B cell (primary cell): ENCODE measurements at regions not wholly inside any gene's neighbourhood (a gene's known extent, or its start where the extent isn't known, plus 50 kb on each side); places are given as distances from the start of the nearest gene placed in this dataset.

Experiments
- ATAC-seq: fragments of 200-7000 bp; cut with Tn5 transposase; one replicate; pipeline ENCODE4 v1.10.0; 2021; ENCODE audit warnings: low read depth, mild to moderate bottlenecking, moderate number of reproducible peaks, moderate library complexity
- CTCF ChIA-PET: fragments of 350-600 bp; sonication (Branson Sonifier 250); formaldehyde crosslinking; loops from one replicate; lab custom pipeline; 2021; ENCODE audit warnings: antibody characterized with exemption, inconsistent platforms; lab: Charles Lee
- POLR2A ChIA-PET: fragments of 350-600 bp; sonication (Branson Sonifier 250); formaldehyde crosslinking; loops from one replicate; lab custom pipeline; 2021; ENCODE audit warnings: antibody characterized with exemption; lab: Charles Lee
- DNase-seq: peaks from one replicate; pipeline ENCODE4 v3.0.0; 2013
- H2AFZ ChIP-seq: 2 replicates; pipeline ENCODE4 v1.6.1; 2012; ENCODE audit warnings: mild to moderate bottlenecking, low read depth, low read length; ENCODE audit not compliant: insufficient read depth, poor library complexity, severe bottlenecking
- H3K27ac ChIP-seq, 2 donors: 1 replicate in 1 of 2; 2 replicates in 1 of 2; pipeline ENCODE4 v1.5.1; 2012 to 2013; ENCODE audit warnings: low read length in 2 of 2, mild to moderate bottlenecking in 2 of 2, moderate library complexity in 1 of 2
- H3K27me3 ChIP-seq, 4 experiments: fragments of 200-600 bp in 1 of 4; sonication (generic) in 1 of 4; replicated peaks in 1 of 4; 1 replicate in 2 of 4; 2 replicates in 2 of 4; pipeline versions ENCODE4 v1.6.1 to v1.7.0; 2013 to 2016; ENCODE audit warnings: low read length in 3 of 4, mild to moderate bottlenecking in 2 of 4, mixed read lengths in 1 of 4, moderate library complexity in 1 of 4; ENCODE audit not compliant: insufficient read depth in 4 of 4, control insufficient read depth in 3 of 4; ENCODE audit errors: control extremely low read depth in 1 of 4
- H3K36me3 ChIP-seq, 2 experiments: replicated peaks in 1 of 2; 1 replicate in 1 of 2; 2 replicates in 1 of 2; pipeline versions ENCODE4 v1.6.1 to v1.7.1; 2013; ENCODE audit warnings: low read length in 1 of 2; ENCODE audit not compliant: insufficient read depth in 2 of 2, control insufficient read depth in 1 of 2; ENCODE audit errors: control extremely low read depth in 1 of 2, extremely low read depth in 1 of 2
- H3K4me1 ChIP-seq, 2 donors: fragments of 200-600 bp in 1 of 2; sonication (generic) in 1 of 2; 1 replicate in 1 of 2; 2 replicates in 1 of 2; pipeline versions ENCODE4 v1.5.1 to v1.6.1; 2013 to 2017; ENCODE audit warnings: low read length in 2 of 2; ENCODE audit not compliant: control insufficient read depth in 2 of 2, insufficient read depth in 2 of 2
- H3K4me2 ChIP-seq: replicated peaks from 2 replicates; pipeline ENCODE3; 2012; ENCODE audit warnings: mild to moderate bottlenecking, low read depth, low read length; ENCODE audit not compliant: poor library complexity, severe bottlenecking
- H3K4me3 ChIP-seq, 5 experiments: fragments of 200-600 bp in 1 of 5; sonication (generic) in 1 of 5; 1 replicate in 3 of 5; 2 replicates in 2 of 5; pipeline versions ENCODE4 v1.5.1 to v1.7.0; 2011 to 2016; ENCODE audit warnings: low read length in 4 of 5, mild to moderate bottlenecking in 4 of 5, low read depth in 2 of 5, control low read depth in 1 of 5, moderate library complexity in 1 of 5; ENCODE audit not compliant: insufficient read depth in 1 of 5; ENCODE audit errors: control extremely low read depth in 1 of 5, extremely low read depth in 1 of 5
- H3K79me2 ChIP-seq: fragments of 200-600 bp; sonication (generic); one replicate; pipeline ENCODE4 v1.6.0; 2016; ENCODE audit warnings: low read length; ENCODE audit not compliant: control insufficient read depth, insufficient read depth
- H3K9ac ChIP-seq: fragments of 200-600 bp; sonication (generic); 2 replicates; pipeline ENCODE4 v1.6.1; 2017; ENCODE audit warnings: mild to moderate bottlenecking, low read length, moderate library complexity
- H3K9me3 ChIP-seq, 3 donors: one replicate each; pipeline versions ENCODE4 v1.6.1 to v1.7.1; 2013; ENCODE audit warnings: low read length in 2 of 3; ENCODE audit not compliant: control insufficient read depth in 2 of 3, insufficient read depth in 1 of 3; ENCODE audit errors: control extremely low read depth in 1 of 3
- H4K20me1 ChIP-seq: 2 replicates; pipeline ENCODE4 v1.6.0; 2012; ENCODE audit warnings: mild to moderate bottlenecking, low read length; ENCODE audit not compliant: insufficient read depth, control insufficient read depth, poor library complexity, severe bottlenecking
- H3K27ac Mint-ChIP-seq: one replicate; pipeline ENCODE4 v1.8.0; 2021; ENCODE audit warnings: mixed read lengths
- H3K27me3 Mint-ChIP-seq: one replicate; pipeline ENCODE4 v1.8.0; 2021; ENCODE audit warnings: mixed read lengths
- H3K4me1 Mint-ChIP-seq: one replicate; pipeline ENCODE4 v1.8.0; 2021; ENCODE audit warnings: mixed read lengths
- H3K4me3 Mint-ChIP-seq: one replicate; pipeline ENCODE4 v1.8.0; 2021; ENCODE audit warnings: mixed read lengths
- H3K9me3 Mint-ChIP-seq: one replicate; pipeline ENCODE4 v1.8.0; 2022; ENCODE audit warnings: mixed read lengths; ENCODE audit not compliant: insufficient read depth
- EZH2 ChIP-seq: IDR thresholded peaks from 2 replicates; pipeline ENCODE4 v1.6.1; 2012; ENCODE audit warnings: borderline replicate concordance, low read depth, mild to moderate bottlenecking, moderate library complexity, low read length; ENCODE audit not compliant: insufficient read depth, poor library complexity, severe bottlenecking
- WGBS: methylation state at CpG from one replicate; pipeline ENCODE4 v1.1.5; 2013; ENCODE audit warnings: missing lambda C conversion rate; ENCODE audit not compliant: insufficient coverage; 5-methylcytosine and 5-hydroxymethylcytosine counted together
- intact Hi-C: fragments of 100-400 bp; cut with micrococcal nuclease; formaldehyde crosslinking; loops from one replicate; pipeline ENCODE4 v1.10.0; 2022
- TF ChIP-seq, protein P1 (sequence below): fragments of 200-600 bp; IDR thresholded peaks from one replicate; pipeline ENCODE4 v1.8.0; 2022; ENCODE audit warnings: antibody characterized with exemption, mild to moderate bottlenecking

DNA sequence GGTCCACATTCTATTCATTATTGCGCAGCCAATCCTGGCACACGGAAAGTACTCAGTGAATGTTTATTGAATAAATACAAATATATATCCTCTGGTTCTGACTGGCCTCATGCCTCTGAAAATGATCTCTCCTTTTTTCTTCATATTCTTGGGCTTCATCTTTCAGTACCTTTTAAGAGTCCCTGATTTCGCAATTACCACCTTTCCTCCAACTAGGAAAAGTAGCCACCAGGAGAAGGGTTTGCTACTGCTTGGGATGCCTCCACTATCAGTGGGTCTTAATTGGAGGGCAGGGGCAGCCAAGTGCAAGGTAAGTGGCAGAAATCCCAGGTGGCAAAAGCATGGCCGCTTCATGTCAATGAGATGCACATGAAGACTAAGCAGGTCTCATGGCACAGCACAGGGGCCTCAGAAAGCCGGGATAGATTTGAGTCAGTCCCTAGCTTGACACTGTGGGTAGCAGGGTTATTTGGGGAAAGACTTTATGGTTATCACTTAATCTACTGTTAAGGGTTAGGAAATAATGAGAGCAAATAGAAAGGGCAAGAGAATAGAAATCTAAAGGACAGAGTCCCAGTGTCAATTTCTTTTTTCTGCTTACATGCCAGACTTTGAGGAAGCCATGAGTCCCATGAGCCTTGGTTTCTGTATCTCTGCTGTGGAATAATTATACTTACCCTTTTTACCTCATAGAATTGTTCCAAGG, 361.1 kb downstream of the MAN2A1 start:
- H4K20me1 ChIP-seq = no peaks in the 10 kb centered on the region
- DNase-seq (no peak), ATAC-seq (no peak)
- H3K4me1 Mint-ChIP-seq = peaks cover 19% of the 10 kb centered on the region
- no peak for TF ChIP-seq EZH2
- TF ChIP-seq, protein P1, sequence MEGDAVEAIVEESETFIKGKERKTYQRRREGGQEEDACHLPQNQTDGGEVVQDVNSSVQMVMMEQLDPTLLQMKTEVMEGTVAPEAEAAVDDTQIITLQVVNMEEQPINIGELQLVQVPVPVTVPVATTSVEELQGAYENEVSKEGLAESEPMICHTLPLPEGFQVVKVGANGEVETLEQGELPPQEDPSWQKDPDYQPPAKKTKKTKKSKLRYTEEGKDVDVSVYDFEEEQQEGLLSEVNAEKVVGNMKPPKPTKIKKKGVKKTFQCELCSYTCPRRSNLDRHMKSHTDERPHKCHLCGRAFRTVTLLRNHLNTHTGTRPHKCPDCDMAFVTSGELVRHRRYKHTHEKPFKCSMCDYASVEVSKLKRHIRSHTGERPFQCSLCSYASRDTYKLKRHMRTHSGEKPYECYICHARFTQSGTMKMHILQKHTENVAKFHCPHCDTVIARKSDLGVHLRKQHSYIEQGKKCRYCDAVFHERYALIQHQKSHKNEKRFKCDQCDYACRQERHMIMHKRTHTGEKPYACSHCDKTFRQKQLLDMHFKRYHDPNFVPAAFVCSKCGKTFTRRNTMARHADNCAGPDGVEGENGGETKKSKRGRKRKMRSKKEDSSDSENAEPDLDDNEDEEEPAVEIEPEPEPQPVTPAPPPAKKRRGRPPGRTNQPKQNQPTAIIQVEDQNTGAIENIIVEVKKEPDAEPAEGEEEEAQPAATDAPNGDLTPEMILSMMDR = no peak
- POLR2A ChIA-PET = no interaction called here
- H3K36me3 ChIP-seq = no peaks in the 10 kb centered on the region
- H3K9me3 Mint-ChIP-seq = no peaks in the 10 kb centered on the region
- CTCF ChIA-PET = no interaction called here
- no peak overlapping the region for H3K27ac ChIP-seq
- H3K4me3 Mint-ChIP-seq = no peak overlapping the region
- no peak overlapping the region for H3K27ac Mint-ChIP-seq
- WGBS = 92% methylated on average over 2 of the region's 5 CpGs
- no peak overlapping the region for H3K4me3 ChIP-seq
- peaks cover 14 to 19% of the 10 kb centered on the region in 2 donors for H3K4me1 ChIP-seq
- no peak overlapping the region for H3K4me2 ChIP-seq
- intact Hi-C loops = no loop called here
- no peaks in the 10 kb centered on the region for H3K9me3 ChIP-seq
- no peaks in the 10 kb centered on the region for H3K79me2 ChIP-seq
- no peaks in the 10 kb centered on the region for H3K27me3 ChIP-seq
- H3K9ac ChIP-seq = no peak overlapping the region
- H3K27me3 Mint-ChIP-seq = no peaks in the 10 kb centered on the region
- no peak overlapping the region for H2AFZ ChIP-seq

DNA sequence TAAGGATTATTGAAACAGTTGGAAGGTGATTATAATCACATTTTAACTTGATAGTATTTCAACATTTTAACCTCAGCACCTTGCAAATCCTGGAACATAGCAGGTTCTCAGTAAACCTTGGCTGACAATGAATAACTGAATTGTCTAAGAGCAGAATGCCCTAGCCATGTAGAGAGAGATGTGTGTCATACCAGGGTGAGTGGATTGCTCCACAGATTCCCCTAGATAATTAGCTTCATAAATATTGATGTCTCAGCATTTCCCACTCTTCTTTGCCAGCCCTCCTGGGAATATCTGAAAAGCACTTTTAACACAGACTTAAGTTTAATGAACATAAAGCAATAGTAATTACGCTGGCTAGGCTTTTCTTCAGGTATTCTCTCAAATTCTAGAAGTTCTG, 363.5 kb downstream of the MAN2A1 start:
- intact Hi-C loops = no loop called here
- POLR2A ChIA-PET = no interaction called here
- H3K4me1 Mint-ChIP-seq = peaks cover 19% of the 10 kb centered on the region

More for the DNA sequence above, 363.5 kb downstream of the MAN2A1 start:
- H4K20me1 ChIP-seq = no peaks in the 10 kb centered on the region
- H3K9ac ChIP-seq = no peak overlapping the region
- WGBS = no CpG with 5 or more reads among the region's 1 CpG
- no peak overlapping the region for H3K4me3 ChIP-seq
- H3K27ac Mint-ChIP-seq = no peak overlapping the region
- no peaks in the 10 kb centered on the region for H3K9me3 Mint-ChIP-seq
- no peak overlapping the region for H2AFZ ChIP-seq
- no peaks in the 10 kb centered on the region for H3K9me3 ChIP-seq
- H3K27me3 ChIP-seq = no peaks in the 10 kb centered on the region
- ATAC-seq (no peak), DNase-seq (no peak)
- no peaks in the 10 kb centered on the region for H3K79me2 ChIP-seq
- no peak overlapping the region for H3K4me2 ChIP-seq
- CTCF ChIA-PET = no interaction called here
- no peaks in the 10 kb centered on the region for H3K36me3 ChIP-seq
- no peaks in the 10 kb centered on the region for H3K27me3 Mint-ChIP-seq
- TF ChIP-seq, protein P1 = no peak
- TF ChIP-seq EZH2 = no peak
- H3K4me1 ChIP-seq = peaks cover 14 to 19% of the 10 kb centered on the region in 2 donors
- H3K4me3 Mint-ChIP-seq = no peak overlapping the region
- H3K27ac ChIP-seq = no peak overlapping the region
